Activated naive CD4-positive, alpha-beta T cell treated with anti-CD3 and anti-CD28 coated beads, Interleukin-2, amount 10 ng/mL, durations not matched to agents 7 days and 5 days (primary cell): ENCODE measurements at regions not wholly inside any gene's neighbourhood (a gene's known extent, or its start where the extent isn't known, plus 50 kb on each side); places are given as distances from the start of the nearest gene placed in this dataset.

Experiments
- CTCF ChIA-PET: fragments of 350-600 bp; sonication (Branson Sonifier 250); formaldehyde crosslinking; loops from one replicate; lab custom pipeline; 2021; ENCODE audit warnings: antibody characterized with exemption; lab: Charles Lee
- DNase-seq: peaks from one replicate; pipeline ENCODE4 v3.0.0-alpha.2; 2020
- H3K27ac Mint-ChIP-seq: one replicate; pipeline ENCODE4 v1.8.0; 2021; ENCODE audit warnings: mild to moderate bottlenecking, moderate library complexity, mixed read lengths
- H3K27me3 Mint-ChIP-seq: one replicate; pipeline ENCODE4 v1.8.0; 2021; ENCODE audit warnings: mild to moderate bottlenecking, mixed read lengths
- H3K36me3 Mint-ChIP-seq: one replicate; pipeline ENCODE4 v1.8.0; 2021; ENCODE audit warnings: mixed read lengths
- H3K4me1 Mint-ChIP-seq: one replicate; pipeline ENCODE4 v1.8.0; 2021; ENCODE audit warnings: mixed read lengths
- H3K4me3 Mint-ChIP-seq: one replicate; pipeline ENCODE4 v1.8.0; 2021; ENCODE audit warnings: mild to moderate bottlenecking, moderate library complexity, mixed read lengths
- H3K9me3 Mint-ChIP-seq: one replicate; pipeline ENCODE4 v1.8.0; 2021; ENCODE audit warnings: mixed read lengths

DNA sequence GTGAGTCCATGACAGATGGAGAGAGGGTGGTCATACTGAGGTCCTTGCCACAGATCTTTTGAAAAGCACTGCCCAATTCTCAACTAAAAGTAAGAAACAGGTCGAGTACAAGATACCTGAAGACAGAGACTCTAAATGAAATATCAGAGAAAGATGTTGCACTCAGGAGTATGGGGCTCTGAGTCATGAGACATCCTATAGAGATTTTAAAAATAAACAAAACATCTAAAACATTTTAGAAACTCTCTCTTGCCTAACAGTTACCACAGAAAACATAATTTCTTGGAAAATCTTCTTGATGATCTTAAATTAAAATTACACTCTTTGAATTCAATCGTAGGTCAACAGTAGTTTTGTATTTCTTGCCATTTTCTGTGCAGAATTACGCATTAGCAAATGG lies 348.9 kb upstream of the MARCKS start:
- no peaks in the 10 kb centered on the region for H3K36me3 Mint-ChIP-seq
- H3K27me3 Mint-ChIP-seq, result no peaks in the 10 kb centered on the region
- no peak overlapping the region for H3K4me3 Mint-ChIP-seq
- CTCF ChIA-PET, result no interaction called here
- no peaks in the 10 kb centered on the region for H3K4me1 Mint-ChIP-seq
- no peak for DNase-seq
- H3K9me3 Mint-ChIP-seq, result peaks cover 2% of the 10 kb centered on the region
- no peak overlapping the region for H3K27ac Mint-ChIP-seq

DNA sequence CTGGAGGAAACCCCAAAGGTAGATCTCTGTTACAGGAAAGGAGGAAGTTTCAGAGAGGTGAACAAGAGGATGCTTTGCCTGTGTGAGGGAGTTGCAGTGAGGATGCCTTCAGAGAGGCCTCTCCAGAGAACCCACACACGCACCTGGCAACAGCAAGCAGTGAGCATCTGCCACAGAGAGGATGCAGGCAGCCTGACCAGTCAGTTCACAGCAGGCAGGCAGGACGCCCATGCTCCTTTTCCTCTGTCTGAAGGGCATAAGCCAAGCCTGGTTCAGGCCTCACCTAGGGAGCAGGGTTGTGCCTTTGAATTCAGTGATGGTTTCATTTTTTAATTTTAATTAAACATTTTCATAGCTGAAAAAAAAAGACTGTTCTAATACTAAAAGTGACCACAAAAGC lies 346.0 kb upstream of the MARCKS start:
- Mint-ChIP-seq H3K27ac (no peak overlapping the region), H3K9me3 (no peaks in the 10 kb centered on the region), H3K36me3 (no peaks in the 10 kb centered on the region), H3K27me3 (no peaks in the 10 kb centered on the region), H3K4me1 (no peaks in the 10 kb centered on the region), H3K4me3 (no peak overlapping the region)
- CTCF ChIA-PET, result no interaction called here
- no peak for DNase-seq

DNA sequence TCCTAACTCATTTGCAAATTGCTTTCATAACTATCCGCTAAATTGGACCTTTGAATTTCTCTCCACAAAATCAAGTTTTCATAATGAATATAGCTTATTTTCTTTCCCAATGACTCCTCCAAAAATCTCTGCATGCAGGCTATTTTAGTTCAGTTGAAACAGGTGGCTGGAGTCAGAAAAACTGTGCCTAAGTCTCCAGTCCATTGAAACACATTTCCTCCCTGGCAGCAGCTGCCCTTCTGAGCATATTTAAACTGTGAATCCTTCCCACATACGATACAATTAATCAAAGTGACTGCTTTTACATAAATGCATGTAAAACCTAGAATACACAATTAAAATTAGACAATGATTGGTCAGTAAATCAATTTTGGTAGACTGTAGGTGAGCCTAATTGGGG lies 344.6 kb upstream of the MARCKS start:
- no peak for DNase-seq
- Mint-ChIP-seq H3K4me3 (no peak overlapping the region), H3K9me3 (no peaks in the 10 kb centered on the region), H3K36me3 (no peaks in the 10 kb centered on the region), H3K27me3 (no peaks in the 10 kb centered on the region), H3K4me1 (no peaks in the 10 kb centered on the region), H3K27ac (no peak overlapping the region)
- CTCF ChIA-PET, result no interaction called here

DNA sequence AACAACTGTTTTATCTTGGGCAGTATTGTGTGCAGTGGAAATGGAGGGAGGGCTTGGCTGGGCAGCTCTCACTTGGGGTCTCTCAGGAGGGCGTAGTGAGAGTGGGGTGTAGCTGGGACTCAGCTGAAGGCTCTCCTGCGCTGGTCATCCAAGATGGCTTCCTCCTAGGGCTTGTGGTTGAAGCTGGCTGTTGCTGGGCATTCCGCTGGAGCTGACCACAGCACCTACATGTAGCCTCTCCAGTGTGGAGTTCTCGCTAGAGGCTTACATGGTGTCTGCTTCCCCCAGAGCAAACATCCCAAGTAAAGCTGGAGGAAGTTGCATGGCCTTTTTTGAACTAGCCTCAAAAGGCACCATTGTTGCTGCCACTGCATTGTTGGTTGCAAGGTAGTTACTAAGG lies 344.1 kb upstream of the MARCKS start:
- H3K4me3 Mint-ChIP-seq, result no peak overlapping the region
- no peak for DNase-seq
- CTCF ChIA-PET, result no interaction called here
- no peaks in the 10 kb centered on the region for H3K9me3 Mint-ChIP-seq
- H3K36me3 Mint-ChIP-seq, result no peaks in the 10 kb centered on the region
- H3K27ac Mint-ChIP-seq, result no peak overlapping the region
- H3K27me3 Mint-ChIP-seq, result no peaks in the 10 kb centered on the region
- H3K4me1 Mint-ChIP-seq, result no peaks in the 10 kb centered on the region

DNA sequence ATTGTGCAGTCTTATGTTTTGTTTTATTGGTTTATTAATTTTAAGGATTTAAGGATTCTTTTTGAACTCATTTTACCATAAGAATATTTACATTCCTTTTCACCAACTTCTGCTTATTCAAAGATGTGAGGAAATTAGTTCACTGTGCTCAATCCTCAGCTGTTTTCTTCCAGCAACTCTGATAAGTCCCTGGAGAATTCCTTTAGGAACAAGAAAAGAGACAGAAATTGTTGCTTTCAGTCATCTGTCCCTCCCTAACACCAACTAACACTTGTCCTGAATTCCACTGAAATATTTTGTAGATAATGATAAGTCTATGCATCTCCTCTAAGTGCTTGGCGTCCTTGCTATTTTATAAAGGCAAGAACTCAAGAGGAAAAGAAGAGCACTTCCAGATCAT lies 334.8 kb upstream of the MARCKS start:
- DNase-seq, result no peak
- CTCF ChIA-PET, result no interaction called here
- no peaks in the 10 kb centered on the region for H3K27me3 Mint-ChIP-seq
- H3K36me3 Mint-ChIP-seq, result no peaks in the 10 kb centered on the region
- H3K4me1 Mint-ChIP-seq, result no peaks in the 10 kb centered on the region
- H3K4me3 Mint-ChIP-seq, result no peak overlapping the region
- no peak overlapping the region for H3K27ac Mint-ChIP-seq
- H3K9me3 Mint-ChIP-seq, result no peaks in the 10 kb centered on the region

DNA sequence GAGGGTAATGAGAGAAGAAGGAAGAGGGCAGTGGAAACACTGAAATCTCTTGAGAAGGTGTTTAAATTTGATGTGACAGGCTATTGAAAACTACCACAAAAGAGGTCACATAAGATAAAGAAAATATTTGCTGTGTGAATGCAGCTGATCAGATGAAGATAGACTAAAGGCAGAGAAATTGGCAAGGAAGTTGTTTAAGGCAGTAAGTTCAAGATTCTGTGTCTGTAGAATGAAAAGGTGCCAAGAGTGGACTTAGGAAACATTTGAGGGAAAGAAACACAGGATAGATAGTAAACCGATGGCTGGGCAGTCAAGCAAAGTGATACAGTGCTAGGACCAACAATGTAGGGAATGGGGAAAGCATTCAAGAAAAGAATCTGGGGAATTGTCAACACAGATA lies 332.3 kb upstream of the MARCKS start:
- H3K4me1 Mint-ChIP-seq, result no peaks in the 10 kb centered on the region
- CTCF ChIA-PET, result no interaction called here
- no peak overlapping the region for H3K4me3 Mint-ChIP-seq
- H3K36me3 Mint-ChIP-seq, result no peaks in the 10 kb centered on the region
- H3K27ac Mint-ChIP-seq, result no peak overlapping the region
- no peak for DNase-seq
- H3K27me3 Mint-ChIP-seq, result no peaks in the 10 kb centered on the region
- no peaks in the 10 kb centered on the region for H3K9me3 Mint-ChIP-seq

DNA sequence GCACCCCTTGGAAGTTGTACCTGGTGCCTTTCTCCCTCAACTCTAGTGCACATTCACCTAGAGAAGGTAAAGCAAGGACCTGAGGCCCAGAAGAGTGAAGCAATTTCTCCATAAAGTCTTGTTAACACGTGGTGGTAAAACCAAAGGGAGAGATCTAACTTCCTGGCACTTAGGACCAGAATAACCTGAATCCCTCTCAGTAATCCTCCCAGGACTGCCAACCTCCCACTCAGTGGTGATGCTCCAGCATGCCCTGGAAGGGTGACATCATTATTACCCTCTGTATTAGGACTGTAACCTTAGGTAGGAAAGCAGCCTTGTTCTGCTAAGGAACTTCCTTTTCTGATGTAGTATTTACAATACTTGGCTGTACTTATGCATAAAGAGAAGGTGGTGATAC lies 330.6 kb upstream of the MARCKS start:
- Mint-ChIP-seq H3K4me1 (no peaks in the 10 kb centered on the region), H3K27ac (no peak overlapping the region), H3K4me3 (no peak overlapping the region), H3K9me3 (no peaks in the 10 kb centered on the region), H3K36me3 (no peaks in the 10 kb centered on the region), H3K27me3 (no peaks in the 10 kb centered on the region)
- no peak for DNase-seq
- CTCF ChIA-PET, result no interaction called here

DNA sequence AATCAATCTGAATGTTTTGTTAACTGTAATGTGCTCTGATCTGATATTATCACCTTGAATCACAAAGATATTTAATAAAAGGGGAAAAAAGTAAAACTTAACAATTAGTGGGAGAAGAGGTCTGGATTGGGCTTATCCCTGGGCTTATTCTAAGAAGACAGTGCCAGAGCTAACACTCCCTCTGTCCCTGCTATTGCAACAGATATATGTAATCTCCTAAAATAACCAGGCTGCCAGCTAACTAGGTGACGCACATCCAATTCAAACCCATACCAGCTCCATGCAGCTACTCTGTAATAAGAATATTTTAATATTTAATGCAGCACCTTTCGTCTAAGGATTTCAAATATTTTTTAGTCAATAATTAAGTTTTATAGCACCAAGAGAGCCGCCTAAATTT lies 330.1 kb upstream of the MARCKS start:
- H3K9me3 Mint-ChIP-seq, result no peaks in the 10 kb centered on the region
- no peaks in the 10 kb centered on the region for H3K27me3 Mint-ChIP-seq
- no peaks in the 10 kb centered on the region for H3K36me3 Mint-ChIP-seq
- H3K27ac Mint-ChIP-seq, result no peak overlapping the region
- CTCF ChIA-PET, result no interaction called here
- no peak for DNase-seq
- no peak overlapping the region for H3K4me3 Mint-ChIP-seq
- no peaks in the 10 kb centered on the region for H3K4me1 Mint-ChIP-seq

DNA sequence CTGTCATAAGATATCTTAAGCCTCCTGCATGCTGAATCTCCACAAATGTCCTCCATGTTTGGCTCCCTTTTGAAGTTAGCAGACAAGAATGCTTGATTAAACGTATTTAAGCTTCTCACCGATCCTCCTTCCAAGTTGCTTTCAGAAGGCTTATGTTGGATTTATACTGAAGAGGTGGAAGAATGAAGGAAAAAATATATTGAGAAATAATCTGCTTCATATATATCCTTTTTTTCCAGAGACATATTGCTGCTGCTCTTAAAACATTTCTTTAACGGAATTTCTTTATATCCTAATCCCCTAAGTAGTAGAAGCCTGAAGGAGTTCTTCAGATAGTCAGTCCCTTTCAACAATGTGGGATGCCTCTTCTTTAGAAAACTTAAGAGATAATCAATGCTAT lies 329.0 kb upstream of the MARCKS start:
- Mint-ChIP-seq H3K4me1 (no peaks in the 10 kb centered on the region), H3K9me3 (no peaks in the 10 kb centered on the region), H3K4me3 (no peak overlapping the region), H3K27me3 (no peaks in the 10 kb centered on the region), H3K27ac (no peak overlapping the region), H3K36me3 (no peaks in the 10 kb centered on the region)
- DNase-seq, result no peak
- CTCF ChIA-PET, result no interaction called here

DNA sequence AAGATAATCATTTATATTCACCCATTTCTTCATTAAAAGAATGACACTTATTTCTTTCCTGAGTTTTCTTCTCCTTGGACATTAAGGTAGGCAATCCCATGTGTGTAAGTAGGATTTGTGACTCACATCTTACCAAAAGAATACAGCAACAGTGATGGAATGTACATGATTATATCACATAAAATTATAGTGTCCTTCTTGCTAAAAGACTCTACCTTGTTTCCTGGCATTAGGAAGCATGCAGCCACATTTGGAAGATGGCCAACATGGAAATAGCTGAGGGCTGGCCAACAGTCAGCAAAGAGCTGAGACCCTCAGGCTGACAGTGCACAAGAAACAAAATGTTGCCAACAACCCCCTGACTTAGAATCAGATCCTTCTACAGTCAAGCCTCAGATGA lies 327.9 kb upstream of the MARCKS start:
- Mint-ChIP-seq H3K36me3 (no peaks in the 10 kb centered on the region), H3K4me1 (no peaks in the 10 kb centered on the region), H3K9me3 (no peaks in the 10 kb centered on the region), H3K4me3 (no peak overlapping the region), H3K27me3 (no peaks in the 10 kb centered on the region), H3K27ac (no peak overlapping the region)
- DNase-seq, result no peak
- CTCF ChIA-PET, result no interaction called here

DNA sequence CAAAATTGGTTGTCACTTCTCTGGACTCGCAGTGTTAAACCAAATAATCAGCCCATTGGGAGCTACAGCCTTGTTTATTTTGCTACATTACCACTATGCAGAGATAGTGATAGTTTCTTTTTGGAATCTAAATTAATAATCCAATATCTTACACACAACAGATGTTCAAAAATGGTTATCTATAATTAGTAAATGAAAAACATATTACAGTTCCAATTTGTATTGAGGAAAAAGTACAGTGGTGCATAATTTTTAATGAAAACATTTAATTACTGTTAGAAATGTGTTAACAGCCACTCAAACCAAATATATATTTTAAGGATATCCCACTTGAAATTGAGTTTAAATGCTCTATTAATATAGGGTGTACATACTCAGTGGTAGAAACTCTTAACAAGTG lies 327.3 kb upstream of the MARCKS start:
- no peaks in the 10 kb centered on the region for H3K36me3 Mint-ChIP-seq
- H3K9me3 Mint-ChIP-seq, result no peaks in the 10 kb centered on the region
- H3K4me1 Mint-ChIP-seq, result no peaks in the 10 kb centered on the region
- H3K27ac Mint-ChIP-seq, result no peak overlapping the region
- no peak overlapping the region for H3K4me3 Mint-ChIP-seq
- CTCF ChIA-PET, result no interaction called here
- no peak for DNase-seq
- H3K27me3 Mint-ChIP-seq, result no peaks in the 10 kb centered on the region

DNA sequence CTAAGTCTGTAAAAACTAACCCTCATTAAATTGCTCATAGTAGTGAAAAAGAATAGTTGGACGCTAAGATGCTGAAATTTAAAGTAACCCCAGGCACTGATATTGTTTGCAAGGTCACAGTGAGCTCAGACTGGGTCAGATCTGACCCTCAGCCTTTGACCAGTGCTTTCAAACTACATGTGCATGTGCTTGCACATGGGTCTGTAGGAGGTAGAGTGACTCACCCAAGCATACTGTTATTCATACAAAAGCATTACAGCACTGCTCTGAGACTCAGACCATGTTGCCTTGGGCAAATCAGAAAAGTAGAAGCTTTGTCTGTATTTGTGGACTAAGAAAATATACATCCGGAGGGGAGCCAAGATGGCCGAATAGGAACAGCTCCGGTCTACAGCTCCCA lies 326.4 kb upstream of the MARCKS start:
- Mint-ChIP-seq H3K27me3 (no peaks in the 10 kb centered on the region), H3K27ac (no peak overlapping the region), H3K9me3 (no peaks in the 10 kb centered on the region), H3K4me3 (no peak overlapping the region), H3K4me1 (no peaks in the 10 kb centered on the region), H3K36me3 (no peaks in the 10 kb centered on the region)
- no peak for DNase-seq
- CTCF ChIA-PET, result no interaction called here

DNA sequence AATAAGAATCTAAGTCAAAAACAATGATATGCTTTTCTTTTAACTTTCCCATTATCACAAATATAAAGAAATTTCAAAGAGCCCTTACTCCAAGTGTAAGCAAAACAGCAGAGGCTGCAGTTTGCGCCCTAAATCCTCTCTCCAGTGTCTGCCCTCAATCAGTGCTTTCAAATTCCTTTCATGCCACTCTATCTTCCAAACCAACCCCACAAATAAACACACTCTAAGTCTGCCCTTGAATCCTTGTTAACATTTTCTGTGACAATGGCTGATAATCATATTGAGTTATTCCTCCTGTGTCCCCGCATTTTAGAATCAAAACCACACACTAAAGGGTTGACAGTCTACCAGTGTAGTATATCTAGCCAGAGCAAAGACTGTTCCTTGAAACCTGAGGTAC lies 317.9 kb upstream of the MARCKS start:
- CTCF ChIA-PET, result no interaction called here

DNA sequence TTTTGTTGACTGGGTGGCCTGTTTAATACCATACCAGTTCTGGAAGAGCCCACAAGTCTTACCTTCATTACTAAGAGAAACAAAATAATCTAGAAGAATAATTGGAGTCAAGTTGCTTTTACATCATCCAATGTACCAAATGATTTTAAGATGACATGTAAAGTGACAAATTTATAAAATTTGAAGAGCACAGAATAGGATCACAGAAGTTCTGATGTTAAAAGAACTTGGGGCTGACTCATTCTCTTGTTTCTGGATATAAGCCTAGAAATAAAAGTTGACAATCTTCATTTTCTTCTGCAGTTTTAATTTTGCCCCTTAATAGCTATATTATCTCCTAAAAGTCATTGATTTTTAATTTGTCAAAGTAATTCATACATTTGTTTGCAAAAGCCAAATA lies 317.5 kb upstream of the MARCKS start:
- Mint-ChIP-seq H3K4me3 (no peak overlapping the region), H3K27ac (no peak overlapping the region), H3K4me1 (no peaks in the 10 kb centered on the region), H3K36me3 (no peaks in the 10 kb centered on the region), H3K9me3 (no peaks in the 10 kb centered on the region), H3K27me3 (no peaks in the 10 kb centered on the region)
- CTCF ChIA-PET, result no interaction called here
- no peak for DNase-seq

More for the DNA sequence above, 317.9 kb upstream of the MARCKS start:
- Mint-ChIP-seq H3K27ac (no peak overlapping the region), H3K9me3 (no peaks in the 10 kb centered on the region), H3K36me3 (no peaks in the 10 kb centered on the region), H3K4me3 (no peak overlapping the region), H3K27me3 (no peaks in the 10 kb centered on the region), H3K4me1 (no peaks in the 10 kb centered on the region)
- no peak for DNase-seq

DNA sequence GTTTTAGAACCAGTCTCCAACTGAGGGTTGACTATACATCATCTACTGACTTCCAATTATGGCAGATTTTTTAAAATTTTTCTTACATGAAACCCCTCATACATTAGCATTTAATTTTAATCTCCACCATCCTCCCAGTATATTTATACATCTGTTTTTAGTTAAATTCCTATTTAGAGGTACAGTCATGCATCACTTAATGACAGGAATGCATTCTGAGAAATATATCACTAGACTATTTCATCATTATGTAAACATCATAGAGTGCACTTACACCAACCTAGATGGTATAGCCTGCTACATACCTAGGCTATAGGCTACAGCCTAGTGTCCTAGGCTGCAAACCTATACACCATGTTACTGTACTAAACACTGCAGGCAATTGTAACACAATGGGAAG lies 316.7 kb upstream of the MARCKS start:
- H3K27ac Mint-ChIP-seq, result no peak overlapping the region

DNA sequence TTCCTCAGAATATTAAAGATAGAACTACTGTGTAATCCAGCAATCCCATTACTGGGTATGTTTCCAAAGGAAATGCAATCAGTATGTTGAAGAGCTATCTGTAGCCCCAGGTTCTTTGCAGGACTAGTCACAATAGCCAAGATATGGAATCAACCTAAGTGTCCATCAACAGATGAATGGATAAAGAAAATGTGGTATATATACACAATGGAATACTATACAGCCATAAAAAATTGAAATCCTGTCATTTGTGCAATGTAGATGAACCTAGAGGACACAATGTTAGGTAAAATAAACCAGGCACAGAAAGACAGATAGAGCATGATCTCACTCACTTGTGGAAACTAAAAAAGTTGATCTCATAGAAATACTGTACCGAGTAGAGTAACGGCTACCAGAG lies 306.0 kb upstream of the MARCKS start:
- peaks cover 5% of the 10 kb centered on the region for H3K9me3 Mint-ChIP-seq
- H3K4me1 Mint-ChIP-seq, result no peaks in the 10 kb centered on the region
- no peaks in the 10 kb centered on the region for H3K36me3 Mint-ChIP-seq
- DNase-seq, result no peak
- H3K27ac Mint-ChIP-seq, result no peak overlapping the region
- H3K4me3 Mint-ChIP-seq, result no peak overlapping the region
- no peaks in the 10 kb centered on the region for H3K27me3 Mint-ChIP-seq
- CTCF ChIA-PET, result no interaction called here

More for the DNA sequence above, 316.7 kb upstream of the MARCKS start:
- no peaks in the 10 kb centered on the region for H3K9me3 Mint-ChIP-seq
- H3K4me1 Mint-ChIP-seq, result no peaks in the 10 kb centered on the region
- no peaks in the 10 kb centered on the region for H3K27me3 Mint-ChIP-seq
- CTCF ChIA-PET, result no interaction called here
- H3K36me3 Mint-ChIP-seq, result no peaks in the 10 kb centered on the region
- no peak overlapping the region for H3K4me3 Mint-ChIP-seq
- no peak for DNase-seq
